T-helper 2 cell treated with Interferon-gamma antibody and Interleukin-4, amounts not matched to agents 5 μg/mL and 100 μg/mL, for 36 hours (primary cell): ENCODE measurements at regions not wholly inside any gene's neighbourhood (a gene's known extent, or its start where the extent isn't known, plus 50 kb on each side); places are given as distances from the start of the nearest gene placed in this dataset.
"Not testable (repeated sequence)": the region's sequence is repeated elsewhere in the genome, so short reads cannot be mapped to it uniquely, and the experiment has no call there.

ENCODE experiments used
- DNase-seq: peaks from one replicate; pipeline ENCODE4 v3.0.0; 2021; ENCODE audit warnings: low spot score
- H3K27ac Mint-ChIP-seq: one replicate; pipeline ENCODE4 v1.8.0; 2021; ENCODE audit warnings: mild to moderate bottlenecking, mixed read lengths
- H3K27me3 Mint-ChIP-seq: one replicate; pipeline ENCODE4 v1.8.0; 2021; ENCODE audit warnings: low read depth, mixed read lengths
- H3K36me3 Mint-ChIP-seq: one replicate; pipeline ENCODE4 v1.8.0; 2021; ENCODE audit warnings: low read depth, mixed read lengths
- H3K4me1 Mint-ChIP-seq: one replicate; pipeline ENCODE4 v1.8.0; 2021; ENCODE audit warnings: low read depth, mixed read lengths
- H3K4me3 Mint-ChIP-seq: one replicate; pipeline ENCODE4 v1.8.0; 2022; ENCODE audit warnings: mild to moderate bottlenecking, moderate library complexity, mixed read lengths
- H3K9me3 Mint-ChIP-seq: one replicate; pipeline ENCODE4 v1.8.0; 2021; ENCODE audit warnings: mixed read lengths

GRCh38 chrX:43267652-43268051 lies 388.4 kb upstream of the MAOA start:
- DNase-seq = no peak
- no peaks in the 10 kb centered on the region for H3K27me3 Mint-ChIP-seq
- H3K4me3 Mint-ChIP-seq = no peak overlapping the region
- H3K36me3 Mint-ChIP-seq = no peaks in the 10 kb centered on the region
- H3K4me1 Mint-ChIP-seq = no peaks in the 10 kb centered on the region
- no peak overlapping the region for H3K27ac Mint-ChIP-seq
- H3K9me3 Mint-ChIP-seq = peaks cover 6% of the 10 kb centered on the region

- no peaks in the 10 kb centered on the region for H3K27me3 Mint-ChIP-seq
- peaks cover 6% of the 10 kb centered on the region for H3K9me3 Mint-ChIP-seq
- no peak for DNase-seq
- no peak overlapping the region for H3K27ac Mint-ChIP-seq
- no peaks in the 10 kb centered on the region for H3K4me1 Mint-ChIP-seq
- H3K4me3 Mint-ChIP-seq = no peak overlapping the region
- no peaks in the 10 kb centered on the region for H3K36me3 Mint-ChIP-seq
Observed at GRCh38 chrX:43269201-43269600, 386.9 kb upstream of the MAOA start.

GRCh38 chrX:43277879-43278278 lies 378.2 kb upstream of the MAOA start:
- H3K4me1 Mint-ChIP-seq = no peaks in the 10 kb centered on the region
- H3K27me3 Mint-ChIP-seq = no peaks in the 10 kb centered on the region
- no peaks in the 10 kb centered on the region for H3K36me3 Mint-ChIP-seq
- H3K4me3 Mint-ChIP-seq = no peak overlapping the region
- peaks cover 10% of the 10 kb centered on the region for H3K9me3 Mint-ChIP-seq
- DNase-seq = no peak
- H3K27ac Mint-ChIP-seq = no peak overlapping the region

GRCh38 chrX:43278440-43278839 lies 377.7 kb upstream of the MAOA start:
- H3K4me3 Mint-ChIP-seq = no peak overlapping the region

GRCh38 chrX:43279341-43279808 lies 376.7 kb upstream of the MAOA start:
- DNase-seq = no peak
- Mint-ChIP-seq H3K4me1 (no peaks in the 10 kb centered on the region), H3K9me3 (peaks cover 14% of the 10 kb centered on the region), H3K27ac (no peak overlapping the region), H3K27me3 (no peaks in the 10 kb centered on the region), H3K36me3 (no peaks in the 10 kb centered on the region), H3K4me3 (no peak overlapping the region)

More at GRCh38 chrX:43278440-43278839, 377.7 kb upstream of the MAOA start:
- no peaks in the 10 kb centered on the region for H3K27me3 Mint-ChIP-seq
- no peak overlapping the region for H3K27ac Mint-ChIP-seq
- no peak for DNase-seq
- H3K36me3 Mint-ChIP-seq = no peaks in the 10 kb centered on the region
- H3K4me1 Mint-ChIP-seq = no peaks in the 10 kb centered on the region
- peaks cover 14% of the 10 kb centered on the region for H3K9me3 Mint-ChIP-seq

- Mint-ChIP-seq H3K27ac (no peak overlapping the region), H3K36me3 (no peaks in the 10 kb centered on the region), H3K27me3 (no peaks in the 10 kb centered on the region), H3K9me3 (peaks cover 8% of the 10 kb centered on the region), H3K4me1 (no peaks in the 10 kb centered on the region), H3K4me3 (no peak overlapping the region)
- DNase-seq = no peak
Observed at GRCh38 chrX:43283187-43283586, 372.9 kb upstream of the MAOA start.

- H3K4me3 Mint-ChIP-seq, H3K27me3 Mint-ChIP-seq, H3K27ac Mint-ChIP-seq, DNase-seq, H3K36me3 Mint-ChIP-seq, H3K4me1 Mint-ChIP-seq, H3K9me3 Mint-ChIP-seq: not testable (repeated sequence)
Observed at GRCh38 chrX:43311625-43312024, 344.5 kb upstream of the MAOA start.

- Mint-ChIP-seq H3K27me3 (no peaks in the 10 kb centered on the region), H3K36me3 (no peaks in the 10 kb centered on the region), H3K4me1 (no peaks in the 10 kb centered on the region), H3K9me3 (peaks cover 3% of the 10 kb centered on the region), H3K27ac (no peak overlapping the region), H3K4me3 (no peak overlapping the region)
- DNase-seq = no peak
Observed at GRCh38 chrX:43313035-43313434, 343.1 kb upstream of the MAOA start.

- Mint-ChIP-seq H3K27me3 (no peaks in the 10 kb centered on the region), H3K4me1 (no peaks in the 10 kb centered on the region), H3K36me3 (no peaks in the 10 kb centered on the region), H3K9me3 (peaks cover 3% of the 10 kb centered on the region), H3K4me3 (no peak overlapping the region), H3K27ac (no peak overlapping the region)
- no peak for DNase-seq
Observed at GRCh38 chrX:43314525-43314924, 341.6 kb upstream of the MAOA start.

- DNase-seq = no peak
- Mint-ChIP-seq H3K4me1 (no peaks in the 10 kb centered on the region), H3K27ac (no peak overlapping the region), H3K4me3 (no peak overlapping the region), H3K9me3 (peaks cover 3% of the 10 kb centered on the region), H3K36me3 (no peaks in the 10 kb centered on the region), H3K27me3 (no peaks in the 10 kb centered on the region)
Observed at GRCh38 chrX:43315622-43316021, 340.5 kb upstream of the MAOA start.

- H3K9me3 Mint-ChIP-seq = peaks cover 3% of the 10 kb centered on the region
- H3K4me1 Mint-ChIP-seq = no peaks in the 10 kb centered on the region
- H3K27ac Mint-ChIP-seq = no peak overlapping the region
Observed at GRCh38 chrX:43316146-43316545, 340.0 kb upstream of the MAOA start.

GRCh38 chrX:43317378-43317777 lies 338.7 kb upstream of the MAOA start:
- no peak overlapping the region for H3K27ac Mint-ChIP-seq
- H3K4me3 Mint-ChIP-seq = no peak overlapping the region
- H3K9me3 Mint-ChIP-seq = no peaks in the 10 kb centered on the region
- H3K4me1 Mint-ChIP-seq = no peaks in the 10 kb centered on the region
- H3K27me3 Mint-ChIP-seq = no peaks in the 10 kb centered on the region
- no peaks in the 10 kb centered on the region for H3K36me3 Mint-ChIP-seq
- no peak for DNase-seq

More at GRCh38 chrX:43316146-43316545, 340.0 kb upstream of the MAOA start:
- no peak for DNase-seq
- Mint-ChIP-seq H3K4me3 (no peak overlapping the region), H3K27me3 (no peaks in the 10 kb centered on the region), H3K36me3 (no peaks in the 10 kb centered on the region)

GRCh38 chrX:43328358-43328946 lies 327.6 kb upstream of the MAOA start:
- no peak overlapping the region for H3K4me3 Mint-ChIP-seq
- no peak overlapping the region for H3K27ac Mint-ChIP-seq
- no peaks in the 10 kb centered on the region for H3K4me1 Mint-ChIP-seq
- H3K9me3 Mint-ChIP-seq = peaks cover 6% of the 10 kb centered on the region
- no peaks in the 10 kb centered on the region for H3K27me3 Mint-ChIP-seq
- DNase-seq = no peak
- H3K36me3 Mint-ChIP-seq = no peaks in the 10 kb centered on the region

- DNase-seq = no peak
- H3K27me3 Mint-ChIP-seq = no peaks in the 10 kb centered on the region
- no peak overlapping the region for H3K4me3 Mint-ChIP-seq
- no peaks in the 10 kb centered on the region for H3K36me3 Mint-ChIP-seq
- no peaks in the 10 kb centered on the region for H3K4me1 Mint-ChIP-seq
- peaks cover 6% of the 10 kb centered on the region for H3K9me3 Mint-ChIP-seq
- no peak overlapping the region for H3K27ac Mint-ChIP-seq
Observed at GRCh38 chrX:43333543-43333942, 322.6 kb upstream of the MAOA start.

GRCh38 chrX:43345166-43345565 lies 310.9 kb upstream of the MAOA start:
- Mint-ChIP-seq H3K27me3 (peaks cover 2% of the 10 kb centered on the region), H3K4me3 (no peak overlapping the region), H3K9me3 (no peaks in the 10 kb centered on the region), H3K4me1 (peaks cover 5% of the 10 kb centered on the region), H3K36me3 (no peaks in the 10 kb centered on the region), H3K27ac (no peak overlapping the region)
- no peak for DNase-seq
